ENCODE measurements at regions not wholly inside any gene's neighbourhood (a gene's known extent, or its start where the extent isn't known, plus 50 kb on each side); places are given as distances from the start of the nearest gene placed in this dataset.

DNA sequence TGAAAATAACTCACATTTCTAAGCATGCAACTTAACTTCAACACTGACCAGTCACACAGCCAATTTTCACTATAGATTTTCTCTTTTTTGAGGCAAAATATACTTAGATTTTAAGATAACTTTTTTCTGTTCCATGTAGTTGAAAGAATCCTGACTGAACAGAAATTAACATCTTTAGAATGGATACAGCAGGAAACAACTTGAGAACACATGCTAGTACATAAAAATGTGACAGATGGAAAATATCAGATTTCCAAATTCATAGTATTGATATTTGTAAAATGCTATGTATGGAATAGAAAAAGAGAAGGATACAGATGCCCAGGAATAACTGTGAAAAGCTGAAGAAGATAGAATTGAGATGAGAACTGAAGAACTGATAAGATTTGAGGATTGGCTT lies 1270.6 kb downstream of the KCNT2 start:
- ChIA-PET POLR2A (no interaction called here), CTCF (ENCODE audit: low intra/inter-chr PET ratio) (no interaction called here)
- H3K27ac ChIP-seq (ENCODE audit: extremely low read depth, low read depth, low read length) = no peak overlapping the region
- in situ Hi-C loops (cut with MboI) = no loop called here
- H3K9ac ChIP-seq (ENCODE audit: insufficient read depth in 1 of 2, low read depth in 2 of 2, low read length in 2 of 2) = no peak overlapping the region
- intact Hi-C loops (cut with micrococcal nuclease) = no loop called here
- no peaks in the 10 kb centered on the region for H3K36me3 ChIP-seq (ENCODE audit: control insufficient read depth, insufficient read depth, low read length)
- FAIRE-seq (no peak), DNase-seq (ENCODE audit: extremely low read depth in 1 of 4, low spot score in 3 of 4) (no peak), ATAC-seq (no peak)
- BruUV-seq (replicated peaks) = no TSS peak
- H2AFZ ChIP-seq (ENCODE audit: low read depth, low read length) = no peak overlapping the region
- H3K4me2 ChIP-seq (ENCODE audit: insufficient read depth, low read length) = no peak overlapping the region
- H3K4me3 ChIP-seq = no peak overlapping the region
- H3K9me1 ChIP-seq (ENCODE audit: control insufficient read depth, insufficient read depth, low read length) = no peaks in the 10 kb centered on the region
- no peaks in the 10 kb centered on the region for H3K79me2 ChIP-seq (ENCODE audit: control insufficient read depth, insufficient read depth, low read length)
- H3K9me3 ChIP-seq (replicated peaks; ENCODE audit: control insufficient read depth, insufficient read depth, low read depth, low read length) = no peaks in the 10 kb centered on the region
- no peaks in the 10 kb centered on the region for H3K4me1 ChIP-seq (replicated peaks in 1 of 2; ENCODE audit: control insufficient read depth in 2 of 2, insufficient read depth in 2 of 2, low read length in 2 of 2)
- H3K27me3 ChIP-seq (ENCODE audit: control insufficient read depth in 2 of 2, insufficient read depth in 2 of 2, low read length in 2 of 2) = no peaks in the 10 kb centered on the region
- H4K20me1 ChIP-seq (replicated peaks; ENCODE audit: control insufficient read depth, insufficient read depth, low read length) = no peaks in the 10 kb centered on the region
- TF ChIP-seq EWSR1 (IDR thresholded peaks at IDR 0.05; ENCODE audit: borderline replicate concordance, low read depth, partially characterized antibody) = no peak
- no peak for TF ChIP-seq RBM34 (IDR thresholded peaks at IDR 0.05; ENCODE audit: borderline replicate concordance, insufficient read depth, low read length)
- TF ChIP-seq, protein P1, sequence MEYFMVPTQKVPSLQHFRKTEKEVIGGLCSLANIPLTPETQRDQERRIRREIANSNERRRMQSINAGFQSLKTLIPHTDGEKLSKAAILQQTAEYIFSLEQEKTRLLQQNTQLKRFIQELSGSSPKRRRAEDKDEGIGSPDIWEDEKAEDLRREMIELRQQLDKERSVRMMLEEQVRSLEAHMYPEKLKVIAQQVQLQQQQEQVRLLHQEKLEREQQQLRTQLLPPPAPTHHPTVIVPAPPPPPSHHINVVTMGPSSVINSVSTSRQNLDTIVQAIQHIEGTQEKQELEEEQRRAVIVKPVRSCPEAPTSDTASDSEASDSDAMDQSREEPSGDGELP (CRISPR knock-in tag; IDR thresholded peaks at IDR 0.05; ENCODE audit: borderline replicate concordance) = no peak
- TF ChIP-seq, protein P2, sequence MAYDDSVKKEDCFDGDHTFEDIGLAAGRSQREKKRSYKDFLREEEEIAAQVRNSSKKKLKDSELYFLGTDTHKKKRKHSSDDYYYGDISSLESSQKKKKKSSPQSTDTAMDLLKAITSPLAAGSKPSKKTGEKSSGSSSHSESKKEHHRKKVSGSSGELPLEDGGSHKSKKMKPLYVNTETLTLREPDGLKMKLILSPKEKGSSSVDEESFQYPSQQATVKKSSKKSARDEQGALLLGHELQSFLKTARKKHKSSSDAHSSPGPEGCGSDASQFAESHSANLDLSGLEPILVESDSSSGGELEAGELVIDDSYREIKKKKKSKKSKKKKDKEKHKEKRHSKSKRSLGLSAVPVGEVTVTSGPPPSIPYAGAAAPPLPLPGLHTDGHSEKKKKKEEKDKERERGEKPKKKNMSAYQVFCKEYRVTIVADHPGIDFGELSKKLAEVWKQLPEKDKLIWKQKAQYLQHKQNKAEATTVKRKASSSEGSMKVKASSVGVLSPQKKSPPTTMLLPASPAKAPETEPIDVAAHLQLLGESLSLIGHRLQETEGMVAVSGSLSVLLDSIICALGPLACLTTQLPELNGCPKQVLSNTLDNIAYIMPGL (CRISPR knock-in tag; IDR thresholded peaks at IDR 0.05) = no peak
- TF ChIP-seq ZBTB34 (CRISPR knock-in tag; IDR thresholded peaks at IDR 0.05) = no peak
- TF ChIP-seq POU5F1 (IDR thresholded peaks at IDR 0.05; ENCODE audit: borderline replicate concordance, low read depth, low read length, partially characterized antibody) = no peak
- no peak for TF ChIP-seq PHB (CRISPR knock-in tag; IDR thresholded peaks at IDR 0.05)
- no peak for TF ChIP-seq SLC30A9 (CRISPR knock-in tag; IDR thresholded peaks at IDR 0.05)
- no peak for TF ChIP-seq BRCA1 (IDR thresholded peaks at IDR 0.05)
- no peak for TF ChIP-seq BRCA1 (CRISPR knock-in tag; IDR thresholded peaks at IDR 0.05)

Measured in K562 (cell line).